Hippocampal formation (tissue), 2 donors: ENCODE measurements at regions not wholly inside any gene's neighbourhood (a gene's known extent, or its start where the extent isn't known, plus 50 kb on each side); places are given as distances from the start of the nearest gene placed in this dataset.
"Not testable (repeated sequence)": the region's sequence is repeated elsewhere in the genome, so short reads cannot be mapped to it uniquely, and the experiment has no call there.

Experiments used
- DNase-seq, 2 donors: peaks; one replicate each; lab custom pipeline; 2025; lab: John Stamatoyannopoulos, UW

DNA sequence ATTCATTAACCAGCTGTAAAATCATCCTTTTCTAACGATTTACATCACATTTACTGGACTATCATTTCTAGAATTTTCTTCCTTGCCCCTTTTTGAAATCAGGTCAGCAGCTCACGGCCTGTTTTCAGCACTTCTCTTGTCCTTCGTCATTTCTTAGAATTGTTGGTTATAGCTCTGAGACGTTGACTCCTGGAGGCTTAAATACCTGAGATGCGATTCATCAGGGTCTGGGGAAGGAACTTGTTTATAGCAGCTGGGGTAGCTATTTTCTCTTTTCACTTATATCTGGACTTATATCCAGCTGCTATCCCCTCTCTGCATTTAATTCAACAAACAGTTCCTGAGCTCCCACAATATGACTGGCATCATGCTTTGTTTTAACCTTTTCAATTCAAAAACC lies 338.7 kb upstream of the TNRC6C start:
- DNase-seq: no peak

DNA sequence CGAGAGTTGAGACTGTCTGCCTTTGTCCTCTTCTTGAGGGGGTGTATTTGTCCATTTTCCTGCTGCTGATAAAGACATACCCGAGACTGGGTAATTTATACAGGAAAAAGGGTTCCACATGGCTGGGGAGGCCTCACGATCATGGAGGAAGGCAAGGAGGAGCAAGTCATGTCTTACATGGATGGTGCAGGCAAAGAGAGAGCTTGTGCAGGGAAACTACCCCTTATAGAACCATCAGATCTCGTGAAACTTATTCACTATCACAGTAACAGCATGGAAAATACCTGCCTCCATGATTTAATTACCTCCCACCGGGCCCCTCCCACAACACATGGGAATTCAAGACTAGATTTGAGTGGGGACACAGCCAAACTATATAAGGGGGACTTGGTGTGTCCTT lies 338.2 kb upstream of the TNRC6C start:
- no peak for DNase-seq

DNA sequence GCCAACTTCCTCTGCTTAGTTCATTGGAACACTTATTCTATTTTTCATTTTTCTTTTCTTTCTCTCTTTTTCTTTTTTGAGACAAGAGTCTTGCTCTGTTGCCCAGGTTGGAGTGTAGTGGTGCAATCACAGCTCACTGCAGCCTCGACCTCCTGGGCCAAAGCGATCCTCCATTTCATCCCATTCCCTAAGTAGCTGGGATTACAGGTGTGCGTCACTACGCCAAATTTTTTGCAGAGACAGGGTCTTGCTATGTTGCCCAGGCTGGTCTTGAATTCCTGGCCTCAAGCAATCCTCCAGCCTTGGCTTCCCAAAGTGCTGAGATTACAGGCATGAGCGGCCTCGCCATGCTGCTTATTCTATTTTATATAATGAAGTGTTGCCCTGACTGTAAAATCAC lies 336.4 kb upstream of the TNRC6C start:
- not testable (repeated sequence) for DNase-seq

DNA sequence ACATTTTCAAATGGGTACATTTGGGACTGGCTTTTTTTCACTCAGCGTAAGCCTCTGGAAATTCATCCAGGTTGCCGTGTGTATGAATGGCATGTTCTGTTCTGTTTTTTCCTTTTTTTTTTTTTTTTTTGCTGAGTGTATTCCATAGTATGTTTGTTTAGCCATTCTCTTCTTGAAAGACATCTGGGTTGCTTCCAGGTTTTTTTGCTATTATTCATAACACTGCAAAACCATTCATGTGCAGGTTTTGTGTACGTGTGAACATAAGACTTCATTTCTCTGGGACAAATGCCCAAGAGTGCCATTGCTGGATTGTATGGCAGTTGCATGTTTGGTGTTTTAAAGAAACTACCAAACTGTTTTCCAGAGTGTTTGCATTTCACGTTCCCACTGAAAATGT lies 335.9 kb upstream of the TNRC6C start:
- DNase-seq: no peak

DNA sequence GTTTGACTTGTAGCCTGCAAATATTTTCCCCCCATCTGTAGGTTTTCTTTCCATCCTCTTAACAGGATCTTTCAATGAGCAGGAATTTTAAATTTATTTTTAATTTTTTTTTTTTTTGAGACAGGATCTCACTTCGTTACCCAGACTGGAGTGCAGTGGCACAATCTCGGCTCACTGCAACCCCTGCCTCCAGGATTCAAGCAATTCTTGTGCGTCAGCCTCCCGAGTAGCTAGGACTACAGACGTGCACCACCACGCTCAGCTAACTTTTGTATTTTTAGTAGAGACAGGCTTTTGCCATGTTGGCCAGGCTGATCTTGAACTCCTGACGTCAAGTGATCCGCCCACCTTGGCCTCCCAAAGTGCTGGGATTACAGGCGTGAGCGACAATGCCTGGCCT lies 335.2 kb upstream of the TNRC6C start:
- not testable (repeated sequence) for DNase-seq

DNA sequence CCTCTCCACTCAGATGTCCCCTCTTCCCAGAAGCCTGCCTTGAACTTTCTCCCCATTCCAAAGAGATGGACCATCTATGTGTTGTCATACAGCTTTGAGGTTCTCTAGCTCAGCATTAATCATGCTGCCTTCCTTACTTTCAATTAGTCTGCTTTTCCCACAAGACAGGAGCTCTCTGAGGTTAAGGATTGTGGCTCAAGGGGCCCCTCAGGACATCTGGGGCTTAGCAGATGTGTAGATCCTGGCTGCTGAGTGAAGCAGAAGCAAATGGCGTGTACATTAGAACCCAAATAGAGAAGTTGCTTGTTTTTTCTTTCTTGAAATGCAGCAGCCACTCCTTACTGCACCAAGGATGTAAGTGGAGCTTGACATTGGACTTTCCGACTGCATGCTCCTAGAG lies 330.5 kb upstream of the TNRC6C start:
- DNase-seq: no peak

DNA sequence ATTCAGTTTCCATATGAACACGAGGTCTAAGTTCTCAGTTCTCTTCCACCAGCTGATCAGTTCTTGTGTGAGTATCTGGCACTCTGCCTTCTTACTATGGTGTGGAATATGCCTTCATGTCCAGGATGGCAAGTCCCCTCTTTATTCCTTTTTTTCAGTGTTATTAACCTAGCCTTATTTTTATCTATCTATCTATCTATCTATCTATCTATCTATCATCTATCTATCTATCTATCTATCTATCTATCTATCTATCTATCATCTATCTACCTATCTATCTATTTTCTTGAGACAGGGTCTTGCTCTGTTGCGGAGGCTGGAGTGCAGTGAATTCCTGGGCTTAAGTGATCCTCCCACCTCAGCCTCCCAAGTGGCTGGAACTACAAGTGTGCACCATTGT lies 329.2 kb upstream of the TNRC6C start:
- DNase-seq: not testable (repeated sequence)

DNA sequence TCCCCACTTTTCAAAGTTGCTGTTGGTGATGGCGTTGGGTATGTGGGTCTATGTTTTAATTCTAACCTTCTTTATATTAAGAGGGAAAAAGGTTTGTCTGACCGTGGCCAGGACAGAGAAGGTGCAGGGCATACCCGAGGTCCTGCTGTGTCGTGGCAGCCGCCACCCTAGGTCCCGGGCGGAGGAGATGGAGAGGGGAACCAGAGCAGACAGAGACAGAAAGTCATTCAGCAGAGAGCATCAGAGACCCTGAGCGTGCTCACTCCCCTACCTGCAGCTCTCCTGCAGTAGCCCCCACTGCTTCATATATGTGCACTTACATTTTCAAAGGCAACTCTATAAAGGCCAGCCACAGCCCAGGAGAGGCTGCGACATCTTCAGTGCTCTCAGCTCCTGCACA lies 327.2 kb upstream of the TNRC6C start:
- DNase-seq: no peak

DNA sequence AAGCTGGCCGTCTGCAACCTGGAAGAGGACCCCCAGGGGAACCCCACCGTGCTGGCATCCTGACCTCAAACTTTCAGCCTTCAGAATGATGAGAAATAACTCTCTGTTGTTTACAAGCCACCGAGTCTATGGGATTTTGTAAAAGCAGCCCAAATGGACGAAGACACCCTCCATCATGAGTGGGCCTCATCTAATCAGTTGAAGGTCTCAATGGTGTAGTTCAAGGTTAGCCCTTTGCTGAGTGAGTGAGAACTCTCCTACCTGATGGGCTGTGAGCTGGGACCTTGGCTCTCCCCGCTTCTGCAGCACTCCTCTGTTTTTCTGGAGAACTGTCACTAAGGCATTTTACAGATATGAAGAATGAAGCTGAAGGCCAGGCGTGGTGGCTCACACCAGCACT lies 325.9 kb upstream of the TNRC6C start:
- no peak for DNase-seq

DNA sequence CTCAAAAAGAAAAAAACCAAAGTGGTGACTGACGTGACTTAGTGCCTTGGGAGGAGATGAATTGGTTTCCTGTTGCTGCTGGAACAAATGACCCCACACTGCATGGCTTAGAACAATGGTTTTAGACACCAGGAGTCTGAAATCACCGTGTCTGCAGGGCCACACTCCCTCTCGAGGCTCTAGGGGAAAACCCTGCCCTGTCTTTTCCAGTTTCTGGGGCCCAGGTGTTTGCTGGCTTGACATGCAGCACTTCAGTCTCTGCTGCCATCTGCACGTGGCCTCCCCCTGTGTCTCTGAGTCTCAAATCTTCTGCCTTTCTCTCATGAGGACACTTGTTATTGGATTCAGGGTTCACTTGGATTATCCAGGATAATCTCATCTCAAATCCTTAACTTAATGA lies 323.8 kb upstream of the TNRC6C start:
- no peak for DNase-seq

DNA sequence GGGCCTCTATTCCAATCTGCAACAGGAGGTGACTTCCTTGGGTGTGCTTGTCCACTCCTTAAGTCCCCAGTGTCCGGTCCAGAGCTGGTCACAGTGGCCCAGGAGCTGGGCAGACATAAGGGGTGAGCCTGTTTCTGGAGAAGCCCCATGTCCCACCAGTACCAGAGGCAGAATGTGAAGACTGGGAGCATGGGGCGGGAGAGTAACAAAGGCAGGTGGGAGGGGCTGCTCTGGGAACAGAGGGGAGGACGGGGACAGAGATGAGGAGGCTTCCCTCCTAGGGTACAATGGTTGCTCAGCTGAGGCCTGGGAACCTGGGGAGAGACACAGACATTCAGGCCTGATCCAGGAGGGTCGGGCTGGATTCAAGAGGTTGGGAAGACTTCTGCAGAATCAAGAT lies 323.3 kb upstream of the TNRC6C start:
- no peak for DNase-seq

DNA sequence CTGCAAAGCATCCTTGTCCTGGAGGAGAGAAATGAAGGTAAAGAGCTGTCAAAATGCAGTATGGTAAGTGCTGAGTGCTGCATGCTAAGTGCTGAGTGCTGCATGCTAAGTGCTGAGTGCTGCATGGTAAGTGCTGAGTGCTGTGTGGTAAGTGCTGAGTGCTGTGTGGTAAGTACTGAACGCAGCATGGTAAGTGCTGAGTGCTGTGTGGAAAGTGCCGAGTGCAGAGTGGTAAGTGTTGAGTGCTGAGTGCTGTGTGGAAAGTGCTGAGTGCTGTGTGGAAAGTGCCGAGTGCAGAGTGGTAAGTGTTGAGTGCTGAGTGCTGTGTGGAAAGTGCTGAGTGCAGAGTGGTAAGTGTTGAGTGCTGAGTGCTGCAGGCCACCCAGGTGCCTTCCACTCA lies 322.7 kb upstream of the TNRC6C start:
- not testable (repeated sequence) for DNase-seq

DNA sequence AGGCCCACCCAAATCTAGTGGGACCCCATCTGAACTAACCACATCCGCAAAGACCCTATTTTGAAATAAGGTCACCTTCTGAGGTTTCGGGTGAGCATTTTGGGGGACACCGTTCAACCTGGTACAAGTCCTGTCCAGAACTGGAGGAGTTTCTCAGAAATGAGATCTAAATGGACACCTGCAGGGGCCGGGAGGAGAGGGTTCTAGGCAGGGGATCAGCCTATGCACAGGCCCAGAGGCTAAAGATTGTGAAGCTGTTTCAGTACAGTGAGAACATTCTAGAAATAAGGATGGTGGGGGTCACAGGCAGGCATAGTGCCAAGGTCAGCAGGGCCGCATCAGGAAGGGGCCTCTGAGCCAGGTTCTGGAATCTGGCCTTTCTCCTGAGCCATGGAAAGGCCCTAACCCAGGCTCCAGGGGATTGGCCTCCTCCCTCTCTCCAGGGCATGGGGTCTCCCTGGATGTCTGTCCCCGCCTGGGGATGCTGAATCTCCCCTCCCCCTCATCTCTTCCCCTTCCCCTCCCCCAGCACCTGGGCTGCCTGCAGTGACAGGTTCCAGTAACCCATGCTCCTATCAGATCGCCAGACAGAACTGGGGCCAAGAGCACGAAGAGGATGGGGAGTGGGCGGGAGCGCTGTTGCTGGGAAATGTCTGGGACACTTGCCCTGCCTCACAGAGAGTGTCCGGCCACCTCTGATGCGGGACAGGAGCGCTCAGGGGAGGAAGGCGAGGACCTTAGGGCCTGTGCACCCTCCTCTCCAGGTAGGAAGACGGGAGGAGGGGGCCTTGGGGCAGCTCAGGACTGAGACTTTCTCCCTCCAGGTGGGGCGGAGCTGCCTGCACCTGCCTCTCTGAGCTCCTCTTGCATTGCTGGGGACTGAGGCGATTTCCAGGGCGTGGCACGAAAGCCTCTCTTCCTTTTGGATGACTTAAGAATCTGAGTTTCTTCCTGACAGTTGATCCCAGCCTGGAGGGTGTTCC lies 321.4 kb upstream of the TNRC6C start:
- no peak for DNase-seq

DNA sequence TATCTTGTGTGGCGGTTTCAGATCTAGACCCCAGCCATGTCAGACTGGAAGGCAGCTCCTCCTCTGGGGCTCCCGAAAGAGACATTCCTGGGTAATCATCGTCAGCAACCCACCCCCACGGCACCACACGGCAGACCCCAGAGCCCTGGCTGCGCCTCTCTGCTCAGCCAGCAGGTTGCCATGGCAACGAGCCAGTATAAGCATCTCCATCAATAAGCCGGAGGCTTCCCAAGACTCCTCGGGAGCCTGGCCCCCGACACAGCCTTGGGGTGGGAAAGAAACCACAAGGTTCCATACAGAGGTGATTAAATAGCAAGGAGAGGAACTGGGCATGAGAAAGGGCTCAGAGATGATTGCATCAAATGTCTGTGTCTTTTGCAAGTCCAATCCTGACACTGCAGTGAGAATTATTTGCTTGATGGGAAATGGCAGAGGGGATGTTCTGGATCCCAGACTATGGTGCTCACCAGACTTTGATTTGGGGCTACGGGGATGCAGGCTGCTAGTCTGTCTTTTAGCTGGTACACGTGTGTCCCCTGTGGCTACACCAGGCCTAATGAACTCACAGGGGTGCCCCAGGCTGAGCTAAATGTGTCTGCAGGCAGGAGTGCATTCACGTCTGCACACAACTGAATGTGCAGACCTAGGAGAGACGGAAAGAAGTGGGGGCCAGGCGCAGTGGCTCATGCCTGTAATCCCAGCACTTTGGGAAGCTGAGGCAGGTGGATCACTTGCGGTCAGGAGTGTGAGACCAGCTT lies 320.5 kb upstream of the TNRC6C start:
- DNase-seq: no peak

DNA sequence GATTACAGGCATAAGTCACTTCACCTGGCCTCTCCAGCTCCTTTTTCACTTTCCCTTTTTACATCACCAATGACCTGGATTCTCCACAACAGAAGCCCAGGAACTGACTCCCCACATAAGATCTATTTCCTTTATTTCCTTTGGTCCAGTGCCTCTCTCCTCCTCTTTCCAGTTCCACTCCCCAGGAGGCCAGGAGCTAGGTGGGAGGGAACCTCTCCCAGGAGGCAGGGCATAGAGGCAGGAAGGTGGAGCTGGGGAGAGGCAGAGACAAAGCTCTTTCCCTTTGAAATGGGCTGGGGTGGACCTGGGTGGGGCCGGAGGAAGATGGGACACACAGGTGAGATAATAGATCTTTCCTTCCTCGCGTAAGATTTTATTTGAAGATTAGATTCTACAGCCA lies 318.3 kb upstream of the TNRC6C start:
- DNase-seq: no peak

DNA sequence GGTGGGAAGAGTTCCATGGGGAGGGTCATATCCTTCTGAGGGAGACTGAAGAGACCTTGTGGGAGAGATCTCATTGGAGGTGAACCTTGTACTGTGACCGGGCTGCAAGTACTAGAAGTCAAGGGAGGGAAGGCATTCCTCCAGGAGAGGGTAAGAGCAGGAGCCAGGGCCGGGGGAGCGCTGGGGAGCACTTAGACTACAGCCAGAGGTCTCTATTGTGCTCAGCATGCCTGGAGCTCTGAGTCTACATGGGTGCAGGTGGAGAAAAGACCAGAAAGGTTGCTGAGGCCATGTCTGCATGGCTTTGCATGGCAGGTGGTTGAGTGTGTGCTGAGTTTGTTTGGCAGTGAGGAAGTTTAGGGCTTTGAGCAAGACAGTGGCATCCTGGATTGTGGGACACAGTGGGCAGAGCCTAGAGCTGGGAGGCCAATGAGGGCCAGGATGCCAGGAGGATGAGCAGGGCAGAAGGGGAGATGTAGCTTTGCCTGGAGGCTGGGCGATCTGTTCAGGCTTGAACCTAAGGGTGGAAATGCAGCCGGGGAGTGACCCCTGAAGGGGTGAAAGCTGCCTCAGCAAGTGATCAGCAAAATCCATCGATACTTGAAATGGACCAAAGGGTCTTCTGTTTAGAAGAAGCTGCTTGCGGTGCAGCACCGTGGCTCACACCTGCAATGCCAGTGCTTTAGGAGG lies 317.4 kb upstream of the TNRC6C start:
- DNase-seq: no peak

DNA sequence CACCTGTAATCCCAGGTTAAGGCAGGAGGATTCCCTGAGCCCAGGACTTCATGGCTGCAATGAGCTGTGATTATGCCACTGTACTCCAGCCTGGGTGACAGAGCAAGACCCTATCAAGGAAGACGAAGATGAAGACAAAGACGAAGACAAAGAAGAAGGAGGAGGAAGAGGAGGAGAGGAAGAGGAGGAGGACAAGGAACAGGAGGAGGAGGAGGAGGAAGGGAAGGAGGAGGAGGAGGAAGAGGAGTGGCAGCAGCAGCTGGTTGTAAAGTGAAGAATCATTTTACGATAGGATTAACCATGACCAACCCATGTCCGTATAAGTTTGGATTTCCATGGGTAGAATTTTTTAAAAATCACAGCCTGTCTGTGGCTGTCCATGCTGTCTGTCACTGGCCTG lies 316.8 kb upstream of the TNRC6C start:
- DNase-seq: no peak

DNA sequence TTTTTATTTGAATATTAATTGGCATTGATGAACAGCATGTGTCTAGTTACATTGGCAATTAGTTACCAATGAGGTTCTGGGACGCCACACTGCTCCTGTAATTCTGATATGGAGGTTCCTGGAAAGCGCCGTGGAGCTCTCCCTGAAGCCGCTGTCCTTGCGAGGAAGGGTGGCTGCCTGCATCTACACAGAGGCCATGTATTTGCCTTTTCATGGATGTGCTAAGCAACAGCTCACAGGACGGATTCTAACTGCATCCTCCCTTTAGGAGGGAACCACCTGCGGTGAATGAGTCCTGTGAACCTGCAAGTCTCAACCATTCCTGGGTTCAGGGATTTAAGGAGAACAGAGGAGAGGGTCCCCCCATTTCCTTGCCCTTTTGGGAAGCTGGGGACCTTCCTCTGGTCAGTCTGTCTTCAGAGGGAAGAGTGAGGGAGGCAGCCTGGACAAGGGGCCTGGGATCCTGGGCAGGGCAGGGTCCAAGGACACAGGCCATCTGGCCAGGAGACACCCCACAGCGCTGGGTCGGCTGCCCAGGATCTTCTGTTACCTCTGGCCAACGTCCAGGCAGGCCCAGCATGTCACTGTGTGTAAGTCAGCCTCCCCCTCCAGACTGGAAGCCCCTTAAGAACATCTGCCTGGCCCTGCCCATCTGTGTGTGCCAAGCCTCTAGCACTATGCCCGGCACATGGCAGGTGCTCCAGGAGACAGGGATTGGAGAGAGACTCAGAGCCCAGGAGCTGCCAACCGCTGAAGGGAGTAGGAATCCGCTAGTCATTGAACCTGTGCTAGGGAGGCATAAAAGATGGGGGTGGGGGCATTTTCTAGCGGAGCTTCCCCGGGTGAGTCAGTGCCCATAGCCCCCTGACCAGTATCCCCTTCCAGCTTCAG lies 314.1 kb upstream of the TNRC6C start:
- DNase-seq: no peak

DNA sequence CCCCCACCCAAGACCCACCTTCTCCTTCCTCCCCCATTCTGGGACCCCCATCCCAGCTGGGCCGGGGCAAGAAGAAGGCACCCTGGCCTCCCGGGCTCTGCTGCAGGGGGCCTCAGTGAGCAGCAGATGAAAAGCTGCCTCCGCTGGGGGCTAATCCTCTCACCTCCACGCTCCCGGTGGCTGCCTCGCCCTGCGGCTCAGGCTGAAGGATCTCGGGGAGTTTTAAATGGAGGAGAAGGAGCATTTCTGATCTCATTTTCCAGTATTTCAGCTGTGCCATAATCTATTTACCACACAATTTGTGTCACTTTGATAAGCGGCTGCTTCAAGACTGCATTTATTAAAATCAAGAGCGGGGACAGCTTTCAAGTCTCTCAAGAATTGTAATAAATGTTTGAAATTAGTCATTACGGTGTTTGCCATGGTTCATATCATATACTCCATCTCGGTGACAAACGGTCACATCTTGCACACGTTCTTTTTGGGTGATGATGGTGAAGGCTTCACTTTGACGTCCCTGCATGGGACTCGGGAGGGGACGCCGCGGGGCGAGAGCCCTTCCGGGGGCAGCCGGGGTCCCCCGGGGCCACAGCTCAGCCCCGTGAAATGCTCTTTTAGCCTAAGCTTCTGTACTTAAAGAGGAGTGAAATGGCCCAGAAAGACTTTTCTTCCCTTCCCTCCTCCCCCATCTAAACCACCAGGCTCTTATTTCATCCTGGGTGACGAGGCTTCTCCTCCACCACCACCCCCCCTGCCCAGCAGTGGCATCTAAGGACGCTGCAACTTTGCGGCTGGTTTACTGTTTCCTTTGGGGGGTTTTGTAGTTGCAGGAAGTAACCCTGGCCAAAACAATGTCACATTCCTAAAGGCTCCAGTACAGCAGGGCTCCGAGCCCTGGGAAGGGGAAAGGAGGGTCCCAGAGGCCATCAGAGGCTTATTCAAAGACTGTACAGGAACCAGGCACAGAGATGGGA lies 313.1 kb upstream of the TNRC6C start:
- DNase-seq: no peak

DNA sequence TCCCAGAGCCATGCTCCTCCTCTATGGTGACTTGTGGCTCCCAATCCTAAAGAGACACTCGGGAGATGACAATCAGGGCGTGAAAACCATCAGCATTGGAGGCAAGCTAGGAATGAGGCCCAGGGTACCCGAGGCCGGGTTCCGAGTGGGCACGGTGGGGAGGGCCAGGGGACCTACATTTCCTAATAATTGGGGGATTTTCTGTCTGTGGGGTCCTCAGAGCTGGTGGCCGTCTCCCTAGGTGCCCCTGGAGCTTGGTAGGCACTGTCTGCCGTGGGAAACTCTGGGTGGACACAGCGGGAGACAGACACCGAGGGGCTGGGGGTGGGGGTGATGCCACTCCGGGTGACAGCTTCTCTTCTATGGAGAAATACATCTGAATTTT lies 312.5 kb upstream of the TNRC6C start:
- DNase-seq: no peak
